DND-41 (cell line): ENCODE measurements at regions not wholly inside any gene's neighbourhood (a gene's known extent, or its start where the extent isn't known, plus 50 kb on each side); places are given as distances from the start of the nearest gene placed in this dataset.

ENCODE experiments used
- ATAC-seq: fragments of 200-7000 bp; cut with Tn5 transposase; 3 replicates; pipeline ENCODE4 v1.9.1; 2021; ENCODE audit warnings: low read depth; ENCODE audit not compliant: insufficient read depth
- DNase-seq: peaks from one replicate; pipeline ENCODE4 v3.0.0-alpha.2; 2020
- H2AFZ ChIP-seq: 2 replicates; pipeline ENCODE4 v1.6.0; 2012; ENCODE audit warnings: low read depth, low read length
- H3K27ac ChIP-seq: 2 replicates; pipeline ENCODE4 v1.5.1; 2012; ENCODE audit warnings: low read length, inconsistent platforms
- H3K27me3 ChIP-seq: fragments of 200-600 bp; sonication (generic); 2 replicates; pipeline ENCODE4 v1.6.0; 2012; ENCODE audit warnings: low read length, mild to moderate bottlenecking, inconsistent platforms; ENCODE audit not compliant: insufficient read depth, poor library complexity
- H3K36me3 ChIP-seq: 2 replicates; pipeline ENCODE4 v1.5.1; 2012; ENCODE audit warnings: low read length, inconsistent platforms; ENCODE audit not compliant: insufficient read depth
- H3K4me1 ChIP-seq: 2 replicates; pipeline ENCODE4 v1.5.1; 2012; ENCODE audit warnings: mild to moderate bottlenecking, low read length; ENCODE audit not compliant: insufficient read depth
- H3K4me2 ChIP-seq: 2 replicates; pipeline ENCODE4 v1.6.0; 2012; ENCODE audit warnings: mild to moderate bottlenecking, moderate library complexity, low read length, inconsistent platforms; ENCODE audit not compliant: insufficient read depth
- H3K4me3 ChIP-seq, 2 experiments: fragments of 200-600 bp in 1 of 2; shearing (Covaris generic) in 1 of 2; 2 replicates each; pipeline ENCODE4 v1.5.1; 2012 to 2016; ENCODE audit warnings: inconsistent platforms in 2 of 2, low read length in 2 of 2, mild to moderate bottlenecking in 2 of 2, low read depth in 1 of 2, moderate library complexity in 1 of 2
- H3K79me2 ChIP-seq: 2 replicates; pipeline ENCODE4 v1.6.0; 2012; ENCODE audit warnings: low read length, inconsistent platforms; ENCODE audit not compliant: insufficient read depth
- H3K9ac ChIP-seq: 2 replicates; pipeline ENCODE4 v1.6.0; 2012; ENCODE audit warnings: low read depth, mild to moderate bottlenecking, inconsistent platforms, low read length, moderate library complexity
- H3K9me3 ChIP-seq: 2 replicates; pipeline ENCODE4 v1.5.1; 2012; ENCODE audit warnings: low read length, moderate library complexity, mild to moderate bottlenecking, inconsistent platforms; ENCODE audit not compliant: insufficient read depth, severe bottlenecking
- H4K20me1 ChIP-seq: 2 replicates; pipeline ENCODE4 v1.6.0; 2012; ENCODE audit warnings: low read length; ENCODE audit not compliant: insufficient read depth
- EZH2 ChIP-seq: IDR thresholded peaks from 3 replicates; pipeline ENCODE4 v1.6.1; 2012; ENCODE audit warnings: borderline replicate concordance, low read depth, mild to moderate bottlenecking, moderate library complexity, low read length, inconsistent platforms; ENCODE audit not compliant: severe bottlenecking
- TF ChIP-seq, protein P1 (sequence below): IDR thresholded peaks from 2 replicates; pipeline ENCODE4 v1.5.1; 2012; ENCODE audit warnings: borderline replicate concordance, low read length, moderate library complexity, mild to moderate bottlenecking; ENCODE audit not compliant: poor library complexity, severe bottlenecking; ENCODE audit errors: extremely low read depth

DNA sequence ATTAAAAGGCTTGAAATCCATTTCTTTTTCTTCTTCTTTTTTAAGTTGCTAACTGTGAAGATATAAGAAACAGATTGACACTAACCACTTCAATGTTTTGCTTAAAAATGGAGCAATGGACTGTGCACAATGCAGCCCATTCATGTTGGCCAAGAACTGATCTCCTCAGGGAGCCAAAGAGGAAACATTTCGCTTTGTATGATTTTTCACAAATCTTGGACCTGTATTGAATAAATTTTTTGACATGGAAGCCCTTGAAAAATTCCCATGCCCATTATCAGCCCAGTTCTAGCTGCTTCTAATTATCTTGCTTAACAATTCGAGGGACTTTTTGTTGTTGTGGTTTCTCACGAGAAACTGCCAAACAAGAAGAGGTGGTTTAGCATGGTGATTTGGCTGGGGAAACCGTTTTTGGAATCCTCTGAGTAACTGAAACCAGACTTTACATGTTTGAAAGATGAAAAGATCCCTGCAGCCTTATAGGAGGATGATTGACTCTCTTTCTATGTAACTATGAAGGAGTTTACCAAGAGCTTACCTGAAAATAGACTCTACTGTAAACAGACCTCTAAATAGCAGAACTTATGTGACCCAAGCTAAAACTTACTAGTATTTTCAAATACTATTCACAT, 1389.4 kb upstream of the GOT2 start:
- peaks cover 9% of the 10 kb centered on the region; the same call in 1 of the 2 replicates for H3K4me1 ChIP-seq
- H3K4me2 ChIP-seq = no peak overlapping the region
- H3K9me3 ChIP-seq = no peaks in the 10 kb centered on the region
- H2AFZ ChIP-seq = 0 out of 2 replicates have a peak overlapping the region, but pooled peaks have one; percentile 19
- H3K4me3 ChIP-seq = no peak overlapping the region
- no peaks in the 10 kb centered on the region for H4K20me1 ChIP-seq
- no peaks in the 10 kb centered on the region for H3K36me3 ChIP-seq
- H3K27ac ChIP-seq = peak overlapping the region; percentile 21; the same call in 1 of the 2 replicates
- TF ChIP-seq EZH2 = no peak
- TF ChIP-seq, protein P1, sequence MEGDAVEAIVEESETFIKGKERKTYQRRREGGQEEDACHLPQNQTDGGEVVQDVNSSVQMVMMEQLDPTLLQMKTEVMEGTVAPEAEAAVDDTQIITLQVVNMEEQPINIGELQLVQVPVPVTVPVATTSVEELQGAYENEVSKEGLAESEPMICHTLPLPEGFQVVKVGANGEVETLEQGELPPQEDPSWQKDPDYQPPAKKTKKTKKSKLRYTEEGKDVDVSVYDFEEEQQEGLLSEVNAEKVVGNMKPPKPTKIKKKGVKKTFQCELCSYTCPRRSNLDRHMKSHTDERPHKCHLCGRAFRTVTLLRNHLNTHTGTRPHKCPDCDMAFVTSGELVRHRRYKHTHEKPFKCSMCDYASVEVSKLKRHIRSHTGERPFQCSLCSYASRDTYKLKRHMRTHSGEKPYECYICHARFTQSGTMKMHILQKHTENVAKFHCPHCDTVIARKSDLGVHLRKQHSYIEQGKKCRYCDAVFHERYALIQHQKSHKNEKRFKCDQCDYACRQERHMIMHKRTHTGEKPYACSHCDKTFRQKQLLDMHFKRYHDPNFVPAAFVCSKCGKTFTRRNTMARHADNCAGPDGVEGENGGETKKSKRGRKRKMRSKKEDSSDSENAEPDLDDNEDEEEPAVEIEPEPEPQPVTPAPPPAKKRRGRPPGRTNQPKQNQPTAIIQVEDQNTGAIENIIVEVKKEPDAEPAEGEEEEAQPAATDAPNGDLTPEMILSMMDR = no peak
- peak; percentile 15 for DNase-seq
- H3K27me3 ChIP-seq = no peaks in the 10 kb centered on the region
- peak; percentile 68 for ATAC-seq
- H3K79me2 ChIP-seq = no peaks in the 10 kb centered on the region
- H3K9ac ChIP-seq = no peak overlapping the region

DNA sequence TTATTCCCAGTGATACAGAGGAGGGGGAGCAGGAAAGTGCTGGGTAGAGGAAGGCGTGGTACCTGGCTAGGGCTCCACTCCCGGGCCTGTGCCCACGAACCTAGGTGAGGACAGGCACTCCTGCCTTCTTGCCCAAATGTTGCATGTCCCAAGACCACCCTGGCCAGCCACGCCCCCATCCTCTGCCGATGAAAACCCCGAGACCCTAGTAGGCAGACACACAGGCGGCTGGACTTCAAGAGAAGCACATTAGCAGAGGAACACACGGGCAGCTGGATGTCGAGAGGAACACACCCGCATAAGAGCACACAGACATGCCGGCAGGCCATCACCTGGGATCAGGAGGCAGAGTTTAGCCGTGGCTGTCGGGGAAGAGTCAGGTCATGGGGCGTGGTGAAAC, 1386.5 kb upstream of the GOT2 start:
- no peak overlapping the region for H3K4me3 ChIP-seq
- H4K20me1 ChIP-seq = no peaks in the 10 kb centered on the region
- no peak for TF ChIP-seq EZH2
- TF ChIP-seq, protein P1 = no peak
- no peaks in the 10 kb centered on the region for H3K9me3 ChIP-seq
- DNase-seq (no peak), ATAC-seq (no peak)
- H3K9ac ChIP-seq = no peak overlapping the region
- no peak overlapping the region for H2AFZ ChIP-seq
- H3K27ac ChIP-seq = no peak overlapping the region
- no peaks in the 10 kb centered on the region for H3K79me2 ChIP-seq
- no peak overlapping the region for H3K4me2 ChIP-seq
- no peaks in the 10 kb centered on the region for H3K36me3 ChIP-seq
- no peaks in the 10 kb centered on the region for H3K27me3 ChIP-seq
- H3K4me1 ChIP-seq = peaks cover 9% of the 10 kb centered on the region; the same call in 1 of the 2 replicates

- Histone ChIP-seq H3K27me3 (no peaks in the 10 kb centered on the region), H3K4me2 (no peak overlapping the region), H3K79me2 (no peaks in the 10 kb centered on the region), H3K9me3 (no peaks in the 10 kb centered on the region), H3K27ac (no peak overlapping the region), H3K4me3 (no peak overlapping the region), H3K9ac (no peak overlapping the region), H4K20me1 (no peaks in the 10 kb centered on the region), H3K36me3 (no peaks in the 10 kb centered on the region), H3K4me1 (peaks cover 27% of the 10 kb centered on the region), H2AFZ (no peak overlapping the region)
- no peak for TF ChIP-seq EZH2
- TF ChIP-seq, protein P1 = no peak
- DNase-seq (no peak), ATAC-seq (no peak)
These were observed 1376.4 kb upstream of the GOT2 start for GRCh38 chr16:60110531-60110930.
